ENCODE measurements at regions not wholly inside any gene's neighbourhood (a gene's known extent, or its start where the extent isn't known, plus 50 kb on each side); places are given as distances from the start of the nearest gene placed in this dataset.
A peak's percentile ranks its signal among the peaks of the same experiment; 100 is the strongest.

- peak; percentile 47 for DNase-seq (ENCODE audit: low read depth)
Measured at GRCh38 chr1:192713921-192714320, 78.0 kb downstream of the RGS13 start.

- peak; percentile 88 for DNase-seq (ENCODE audit: low read depth)
Measured at GRCh38 chr1:192724670-192725069, 84.2 kb upstream of the RGS2 start.

DNA sequence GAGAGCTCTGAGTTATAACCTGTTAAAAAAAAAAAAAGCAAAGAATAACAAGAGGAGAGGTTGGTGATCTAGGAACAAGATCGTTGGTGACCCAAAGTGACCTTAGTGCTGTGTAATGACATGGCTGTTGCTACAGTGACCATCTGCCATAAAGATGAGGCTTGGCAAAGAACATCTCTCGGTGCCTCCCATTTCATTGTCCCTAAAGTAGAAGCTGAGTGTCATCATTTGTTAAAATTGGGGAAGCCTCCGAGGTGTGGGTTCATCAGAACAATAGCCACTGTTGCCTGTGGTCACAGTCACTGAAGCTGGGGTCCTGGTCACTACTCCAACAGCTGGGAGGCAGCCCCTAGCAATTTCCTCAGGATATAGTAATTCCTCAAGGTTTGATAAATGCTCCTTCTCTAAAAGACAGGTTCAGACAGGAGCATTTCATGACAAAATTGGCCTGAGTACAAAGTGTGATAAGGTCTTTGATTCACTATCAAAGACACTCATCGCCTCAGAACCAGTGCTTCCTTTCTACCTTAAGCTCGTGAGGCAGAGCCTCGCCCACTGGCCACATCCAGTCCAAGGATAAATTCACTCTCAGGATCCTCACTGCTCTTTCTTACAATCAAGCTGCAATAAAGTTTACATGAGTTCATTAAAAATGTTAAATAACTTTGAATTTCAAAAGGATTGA is 81.9 kb upstream of the RGS2 start:
- no peak for DNase-seq (ENCODE audit: low read depth)

DNA sequence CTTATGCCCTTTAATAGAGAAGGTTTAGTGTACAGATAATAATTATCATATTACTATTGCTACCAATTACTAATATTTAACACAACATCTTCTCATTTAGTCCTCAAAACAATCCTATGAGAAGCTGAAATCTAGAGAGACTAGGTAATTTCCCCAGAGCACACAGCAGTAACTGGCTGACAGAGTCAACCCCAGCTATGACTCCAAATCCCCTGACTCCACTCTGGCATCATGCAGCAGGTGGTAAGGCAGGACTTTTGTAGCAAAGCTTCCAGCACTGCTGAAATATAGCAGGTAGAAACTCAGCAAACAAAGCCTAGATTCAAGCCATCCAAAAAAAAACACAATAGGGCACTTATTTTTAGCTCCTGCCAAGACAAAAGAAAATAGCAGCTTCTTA is 79.3 kb upstream of the RGS2 start:
- DNase-seq (ENCODE audit: low read depth): no peak

- DNase-seq (ENCODE audit: low read depth): no peak
Measured at GRCh38 chr1:192730198-192730597, 78.6 kb upstream of the RGS2 start.

GRCh38 chr1:192732787-192733186 is 76.1 kb upstream of the RGS2 start:
- no peak for DNase-seq (ENCODE audit: low read depth)

- no peak for DNase-seq (ENCODE audit: low read depth)
Measured at GRCh38 chr1:192735298-192735915, 73.4 kb upstream of the RGS2 start.

- no peak for DNase-seq (ENCODE audit: low read depth)
Measured at GRCh38 chr1:192737306-192737705, 71.5 kb upstream of the RGS2 start.

- DNase-seq (ENCODE audit: low read depth): no peak
Measured at GRCh38 chr1:192739476-192740184, 69.2 kb upstream of the RGS2 start.

- no peak for DNase-seq (ENCODE audit: low read depth)
Measured at GRCh38 chr1:192740214-192740613, 68.6 kb upstream of the RGS2 start.

DNA sequence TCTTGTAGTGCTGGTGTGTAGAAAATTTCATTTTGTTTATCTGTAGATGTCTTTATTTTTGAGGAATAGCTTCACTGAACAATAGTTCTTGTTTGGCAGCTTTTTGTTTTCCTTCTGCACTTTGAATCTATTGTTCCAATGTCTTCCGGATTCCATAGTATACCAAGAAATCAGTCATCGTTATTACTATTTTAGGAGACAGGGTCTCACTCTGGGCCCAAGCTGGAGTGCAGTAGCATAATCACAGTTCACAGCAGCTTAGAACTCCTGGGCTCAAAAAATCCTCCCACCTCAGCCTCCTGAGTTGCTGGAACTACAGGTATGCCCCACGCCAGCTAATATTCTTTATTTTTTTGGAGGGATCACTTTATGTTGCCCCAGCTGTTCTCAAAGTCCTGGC is 67.7 kb upstream of the RGS2 start:
- DNase-seq (ENCODE audit: low read depth): no peak

GRCh38 chr1:192747301-192747700 is 61.5 kb upstream of the RGS2 start:
- DNase-seq (ENCODE audit: low read depth): peak; percentile 28

GRCh38 chr1:192747943-192748342 is 60.9 kb upstream of the RGS2 start:
- DNase-seq (ENCODE audit: low read depth): peak; percentile 17

DNA sequence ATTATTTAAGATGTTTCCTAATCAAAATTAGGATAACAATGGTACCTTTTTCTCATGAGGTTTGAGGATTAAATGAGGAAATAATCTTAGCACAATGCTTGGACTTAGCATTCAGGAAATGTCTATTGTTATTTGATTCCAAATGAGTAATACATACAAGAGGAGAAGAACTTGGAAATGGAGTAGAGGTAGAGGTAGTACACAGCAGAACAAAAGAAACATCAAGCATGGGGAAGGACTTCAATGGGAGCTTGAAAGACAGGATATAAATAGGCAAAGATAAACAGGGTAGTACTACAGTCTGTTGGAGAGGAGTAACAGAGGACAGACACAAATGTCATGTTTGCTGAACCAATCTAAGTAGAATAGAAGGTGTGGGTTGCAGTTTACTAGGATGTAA is 59.5 kb upstream of the RGS2 start:
- DNase-seq (ENCODE audit: low read depth): no peak

DNA sequence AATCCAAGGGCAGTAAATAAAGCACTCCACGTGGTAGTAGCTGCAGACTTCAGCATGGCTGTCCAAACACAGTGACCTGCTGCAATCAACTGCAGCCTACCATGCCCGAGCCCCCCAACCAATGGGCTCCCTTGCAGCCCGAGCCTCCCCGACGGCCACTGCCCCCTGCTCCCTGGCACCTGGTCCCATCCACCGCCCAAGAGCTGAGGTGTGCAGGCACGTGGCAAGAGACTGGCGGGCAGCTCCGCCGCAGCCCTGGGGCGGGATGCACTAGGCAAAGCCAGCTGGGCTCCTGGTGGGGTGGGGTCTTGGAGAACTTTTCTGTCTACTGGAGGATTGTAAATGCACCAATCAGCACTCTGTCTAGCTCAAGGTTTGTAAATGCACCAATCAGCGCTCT is 57.6 kb upstream of the RGS2 start:
- DNase-seq (ENCODE audit: low read depth): no peak

DNA sequence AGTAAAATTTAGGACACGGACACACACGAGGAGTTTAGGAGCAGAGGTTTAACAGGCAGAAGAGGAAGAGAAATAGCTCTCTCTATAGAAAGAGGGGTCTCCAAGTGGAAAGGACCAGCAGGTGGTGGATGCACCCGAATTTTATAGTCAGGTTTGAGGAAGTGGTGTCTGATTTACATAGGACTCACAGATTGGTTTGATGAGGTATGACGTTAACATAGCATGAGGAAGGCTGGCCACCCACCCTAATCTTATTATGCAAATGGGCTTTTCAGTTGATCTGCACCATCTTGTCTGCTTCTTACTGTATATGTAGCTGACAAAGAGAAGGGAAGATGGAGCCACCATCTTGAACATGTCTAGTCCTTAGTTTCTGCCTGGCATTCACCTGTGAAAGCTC is 52.5 kb upstream of the RGS2 start:
- DNase-seq (ENCODE audit: low read depth): no peak

DNA sequence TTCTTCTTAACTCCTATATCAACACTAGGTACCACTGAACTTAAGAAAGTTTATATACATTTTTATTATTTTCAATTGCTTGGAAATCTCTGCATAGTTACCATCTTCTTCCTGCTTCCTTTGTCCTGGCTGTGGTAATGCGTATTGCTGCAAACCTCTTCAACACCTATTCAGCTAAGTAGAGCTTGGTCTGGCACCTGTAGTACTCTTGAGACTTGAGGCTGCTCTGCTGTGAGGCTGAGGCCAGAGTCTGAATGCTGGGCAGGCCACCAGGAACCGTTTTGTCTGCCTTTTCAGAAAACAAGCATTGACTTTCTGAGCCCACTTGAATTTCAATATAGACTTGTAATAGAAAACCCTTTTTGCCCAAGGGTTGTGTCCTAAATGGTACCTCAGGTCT is 52.0 kb upstream of the RGS2 start:
- no peak for DNase-seq (ENCODE audit: low read depth)

- DNase-seq (ENCODE audit: low read depth): no peak
Measured at GRCh38 chr1:192758492-192758891, 50.3 kb upstream of the RGS2 start.

All from EH (cell line).